Upper lobe of left lung (tissue), 4 donors: ENCODE measurements at regions not wholly inside any gene's neighbourhood (a gene's known extent, or its start where the extent isn't known, plus 50 kb on each side); places are given as distances from the start of the nearest gene placed in this dataset.

Experiments
- CTCF ChIP-seq, 6 experiments: fragments of 450-650 bp in 4 of 6; fragments of 200-600 bp in 2 of 6; sonication (generic) in 2 of 6; IDR thresholded peaks; one replicate each; pipeline ENCODE4 v1.5.1; 2016 to 2019; ENCODE audit warnings: antibody characterized with exemption in 6 of 6
- POLR2A ChIP-seq, 4 donors: fragments of 450-650 bp; IDR thresholded peaks; one replicate each; pipeline ENCODE4 v1.5.1; 2016 to 2017; ENCODE audit warnings: antibody characterized with exemption in 4 of 4, mild to moderate bottlenecking in 2 of 4
- POLR2AphosphoS5 ChIP-seq, 2 donors: sonication (generic); formaldehyde crosslinking; IDR thresholded peaks; one replicate each; pipeline ENCODE4 v1.5.1; 2017; ENCODE audit warnings: antibody characterized with exemption in 2 of 2

- TF ChIP-seq CTCF (IDR thresholded peaks at IDR 0.05): no peak
- no peak for TF ChIP-seq POLR2AphosphoS5 (IDR thresholded peaks at IDR 0.05)
- no peak for TF ChIP-seq POLR2A (IDR thresholded peaks at IDR 0.05)
These were observed 217.4 kb upstream of the KRR1 start for GRCh38 chr12:75728826-75729225.
